ENCODE measurements at regions not wholly inside any gene's neighbourhood (a gene's known extent, or its start where the extent isn't known, plus 50 kb on each side); places are given as distances from the start of the nearest gene placed in this dataset.

DNA sequence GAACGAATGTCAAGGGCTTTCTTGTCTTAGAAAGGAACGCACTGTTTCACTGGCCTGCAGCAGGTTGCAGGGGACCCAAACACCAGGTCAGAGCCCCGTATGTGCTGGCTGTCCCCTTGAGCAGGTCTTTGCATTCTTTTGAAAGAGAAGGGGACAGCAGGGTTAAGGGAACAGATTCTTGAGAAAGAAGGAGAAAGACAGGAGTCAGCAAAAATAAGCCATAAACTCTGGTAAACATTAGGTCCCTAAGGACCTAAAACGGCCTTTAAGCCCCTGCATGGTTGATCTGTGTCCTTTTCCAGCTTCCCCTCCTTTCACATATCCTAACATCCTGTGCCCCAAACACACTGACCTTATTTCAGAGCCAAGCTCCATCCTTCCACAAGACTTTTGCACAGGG lies 190.8 kb upstream of the ADRA1B start:
- TF ChIP-seq CTCF (IDR thresholded peaks at IDR 0.05) (no peak), ZFX (IDR thresholded peaks at IDR 0.05; ENCODE audit: borderline replicate concordance) (no peak)
